ENCODE measurements at regions not wholly inside any gene's neighbourhood (a gene's known extent, or its start where the extent isn't known, plus 50 kb on each side); places are given as distances from the start of the nearest gene placed in this dataset.

GRCh38 chr15:93816815-93817214 is 414.5 kb upstream of the MCTP2 start:
- TF ChIP-seq STAT3 (IDR thresholded peaks at IDR 0.05; ENCODE audit: low read depth, low read length) (no peak), ZNF24 (IDR thresholded peaks at IDR 0.05) (no peak), POLR2A (IDR thresholded peaks at IDR 0.05; ENCODE audit: low read depth, low read length) (no peak)

All from GM12878 (cell line).